ENCODE measurements at regions not wholly inside any gene's neighbourhood (a gene's known extent, or its start where the extent isn't known, plus 50 kb on each side); places are given as distances from the start of the nearest gene placed in this dataset.

DNA sequence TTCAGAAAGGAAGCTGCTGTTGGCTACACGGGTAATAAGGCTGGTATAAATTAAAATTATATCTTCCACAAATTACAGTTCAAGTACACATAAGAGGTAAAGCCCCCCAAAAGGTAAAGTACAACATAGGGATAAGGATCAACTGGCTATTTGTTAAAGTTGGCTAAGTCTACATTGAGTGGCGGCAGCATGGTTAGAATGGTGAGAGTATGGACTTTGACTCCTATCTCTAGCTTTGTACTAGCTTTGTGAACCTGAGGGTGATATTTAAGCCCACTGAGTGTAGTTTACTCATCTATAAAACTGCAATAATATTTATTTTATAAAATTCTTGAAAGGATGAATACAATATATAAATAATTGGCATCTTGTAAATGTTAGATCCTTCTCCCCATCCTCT lies 542.8 kb downstream of the DSC3 start:
- no peak overlapping the region for H3K27ac ChIP-seq (ENCODE audit: low read depth in 1 of 2, low read length in 1 of 2)
- 87 to 94% methylated on average over 2 of the region's 2 CpGs for WGBS, 2 donors
- ATAC-seq (ENCODE audit: insufficient read depth, low FRiP score) (no peak), DNase-seq (no peak)
- no peaks in the 10 kb centered on the region for H3K36me3 ChIP-seq (ENCODE audit: control insufficient read depth in 4 of 4, insufficient read depth in 4 of 4, low read length in 4 of 4)
- TF ChIP-seq, protein P1, sequence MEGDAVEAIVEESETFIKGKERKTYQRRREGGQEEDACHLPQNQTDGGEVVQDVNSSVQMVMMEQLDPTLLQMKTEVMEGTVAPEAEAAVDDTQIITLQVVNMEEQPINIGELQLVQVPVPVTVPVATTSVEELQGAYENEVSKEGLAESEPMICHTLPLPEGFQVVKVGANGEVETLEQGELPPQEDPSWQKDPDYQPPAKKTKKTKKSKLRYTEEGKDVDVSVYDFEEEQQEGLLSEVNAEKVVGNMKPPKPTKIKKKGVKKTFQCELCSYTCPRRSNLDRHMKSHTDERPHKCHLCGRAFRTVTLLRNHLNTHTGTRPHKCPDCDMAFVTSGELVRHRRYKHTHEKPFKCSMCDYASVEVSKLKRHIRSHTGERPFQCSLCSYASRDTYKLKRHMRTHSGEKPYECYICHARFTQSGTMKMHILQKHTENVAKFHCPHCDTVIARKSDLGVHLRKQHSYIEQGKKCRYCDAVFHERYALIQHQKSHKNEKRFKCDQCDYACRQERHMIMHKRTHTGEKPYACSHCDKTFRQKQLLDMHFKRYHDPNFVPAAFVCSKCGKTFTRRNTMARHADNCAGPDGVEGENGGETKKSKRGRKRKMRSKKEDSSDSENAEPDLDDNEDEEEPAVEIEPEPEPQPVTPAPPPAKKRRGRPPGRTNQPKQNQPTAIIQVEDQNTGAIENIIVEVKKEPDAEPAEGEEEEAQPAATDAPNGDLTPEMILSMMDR (IDR thresholded peaks at IDR 0.05; ENCODE audit: control extremely low read depth, extremely low read depth) = no peak
- H3K9me3 ChIP-seq (ENCODE audit: control insufficient read depth in 4 of 4, insufficient read depth in 3 of 4, low read length in 3 of 4) = no peaks in the 10 kb centered on the region
- no peaks in the 10 kb centered on the region for H3K27me3 ChIP-seq (ENCODE audit: control insufficient read depth in 3 of 3, insufficient read depth in 3 of 3, low read length in 2 of 3)
- no peaks in the 10 kb centered on the region for H3K4me1 ChIP-seq (ENCODE audit: control insufficient read depth in 5 of 5, insufficient read depth in 5 of 5, low read length in 5 of 5)
- no peak overlapping the region for H3K4me3 ChIP-seq
- H3K9ac ChIP-seq (ENCODE audit: insufficient read depth in 1 of 2, low read length in 2 of 2) = no peak overlapping the region

DNA sequence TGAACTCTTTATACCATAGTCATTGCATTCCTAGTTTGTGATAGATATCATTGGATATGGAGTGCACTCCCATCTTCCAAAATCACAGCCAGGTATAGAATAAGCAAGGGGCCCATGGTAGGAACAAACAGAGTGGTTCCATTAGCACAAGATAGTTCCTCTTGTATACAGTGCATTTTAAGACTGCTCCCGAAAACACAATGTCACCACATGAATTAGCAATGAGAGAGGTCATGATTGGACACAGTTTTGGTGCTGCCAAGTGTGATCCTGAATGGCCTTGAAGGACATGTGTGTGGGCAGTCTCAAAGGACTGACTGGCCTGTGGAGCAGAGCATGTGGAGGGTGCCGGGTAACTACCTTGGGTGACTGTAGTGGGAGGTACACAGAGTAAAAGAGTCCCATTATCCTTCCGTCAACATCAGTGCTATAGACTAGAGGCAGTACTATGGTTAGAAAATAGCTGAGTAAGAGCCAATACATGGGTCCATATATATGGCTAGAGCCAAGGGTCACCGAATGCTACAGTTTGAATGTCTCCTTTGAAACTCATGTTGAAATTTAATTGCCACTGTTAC lies 549.9 kb downstream of the DSC3 start:
- no peak overlapping the region for H3K9ac ChIP-seq (ENCODE audit: insufficient read depth in 1 of 2, low read length in 2 of 2)
- H3K36me3 ChIP-seq (ENCODE audit: control insufficient read depth in 4 of 4, insufficient read depth in 4 of 4, low read length in 4 of 4) = no peaks in the 10 kb centered on the region
- H3K27ac ChIP-seq (ENCODE audit: low read depth in 1 of 2, low read length in 1 of 2) = no peak overlapping the region
- 95 to 96% methylated on average over 4 of the region's 4 CpGs for WGBS, 2 donors
- H3K4me3 ChIP-seq = no peak overlapping the region
- ATAC-seq (ENCODE audit: insufficient read depth, low FRiP score) (no peak), DNase-seq (no peak)
- H3K4me1 ChIP-seq (ENCODE audit: control insufficient read depth in 5 of 5, insufficient read depth in 5 of 5, low read length in 5 of 5) = no peaks in the 10 kb centered on the region
- no peaks in the 10 kb centered on the region for H3K27me3 ChIP-seq (ENCODE audit: control insufficient read depth in 3 of 3, insufficient read depth in 3 of 3, low read length in 2 of 3)
- no peaks in the 10 kb centered on the region for H3K9me3 ChIP-seq (ENCODE audit: control insufficient read depth in 4 of 4, insufficient read depth in 3 of 4, low read length in 3 of 4)
- TF ChIP-seq, protein P1 (IDR thresholded peaks at IDR 0.05; ENCODE audit: control extremely low read depth, extremely low read depth) = no peak

DNA sequence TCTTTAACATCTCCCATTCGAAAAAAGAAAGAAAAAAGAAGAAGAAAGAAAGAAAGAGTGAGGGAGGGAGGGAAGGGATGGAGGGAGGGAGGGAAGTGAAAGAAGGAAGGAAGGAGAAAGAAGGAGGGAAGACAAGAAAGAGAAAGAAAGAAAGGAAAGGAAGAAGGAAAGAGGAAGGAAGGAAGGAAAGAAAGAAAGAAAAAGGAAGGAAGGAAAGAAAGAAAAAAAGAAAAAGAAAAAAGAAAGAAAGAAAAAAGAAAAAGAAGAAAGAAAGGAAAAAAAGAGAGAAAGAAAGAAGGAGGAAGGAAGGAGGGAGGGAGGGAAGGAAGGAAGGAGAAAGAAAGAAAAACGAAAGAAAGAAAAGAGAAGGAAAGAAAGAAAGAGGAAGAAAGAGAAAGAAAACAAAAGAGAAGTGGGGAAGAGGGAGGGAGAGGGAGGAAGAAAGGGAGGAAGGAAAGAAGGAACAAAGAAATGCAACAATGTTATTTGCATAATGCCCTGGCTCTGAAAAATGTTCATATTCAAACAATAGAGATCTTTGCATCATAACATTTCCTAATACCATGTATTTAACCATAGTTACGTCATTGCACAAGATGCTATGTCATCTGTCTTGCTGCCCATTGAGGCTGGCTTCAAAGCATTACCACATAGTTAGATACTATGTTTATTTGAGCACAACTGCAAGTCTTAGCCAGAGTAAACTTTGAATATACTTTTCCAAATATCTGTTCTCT lies 550.6 kb downstream of the DSC3 start:
- no peaks in the 10 kb centered on the region for H3K36me3 ChIP-seq (ENCODE audit: control insufficient read depth in 4 of 4, insufficient read depth in 4 of 4, low read length in 4 of 4)
- 80 to 82% methylated on average over 3 of the region's 3 CpGs for WGBS, 2 donors
- DNase-seq = peak in 1 of 3 donors; percentile 14

More for the DNA sequence above, 550.6 kb downstream of the DSC3 start:
- Histone ChIP-seq H3K4me3 (no peak overlapping the region), H3K27ac (ENCODE audit: low read depth in 1 of 2, low read length in 1 of 2) (no peak overlapping the region), H3K9ac (ENCODE audit: insufficient read depth in 1 of 2, low read length in 2 of 2) (no peak overlapping the region), H3K27me3 (ENCODE audit: control insufficient read depth in 3 of 3, insufficient read depth in 3 of 3, low read length in 2 of 3) (no peaks in the 10 kb centered on the region), H3K4me1 (ENCODE audit: control insufficient read depth in 5 of 5, insufficient read depth in 5 of 5, low read length in 5 of 5) (no peaks in the 10 kb centered on the region), H3K9me3 (ENCODE audit: control insufficient read depth in 4 of 4, insufficient read depth in 3 of 4, low read length in 3 of 4) (no peaks in the 10 kb centered on the region)
- no peak for ATAC-seq (ENCODE audit: insufficient read depth, low FRiP score)
- TF ChIP-seq, protein P1 (IDR thresholded peaks at IDR 0.05; ENCODE audit: control extremely low read depth, extremely low read depth) = no peak

Data from lung (tissue), 11 donors.